Uterus (tissue), 3 donors: ENCODE measurements at regions not wholly inside any gene's neighbourhood (a gene's known extent, or its start where the extent isn't known, plus 50 kb on each side); places are given as distances from the start of the nearest gene placed in this dataset.

Source experiments
- DNase-seq, 2 donors: peaks; one replicate each; pipeline ENCODE4 v3.0.0-alpha.2; 2019 to 2020
- H3K27ac ChIP-seq, 2 donors: fragments of 200-600 bp; sonication (generic); 1 replicate in 1 of 2; 2 replicates in 1 of 2; pipeline ENCODE4 v1.5.1; 2016 to 2018
- H3K27me3 ChIP-seq, 2 donors: fragments of 200-600 bp; sonication (generic); one replicate each; pipeline ENCODE4 v1.5.1; 2018 to 2019; ENCODE audit warnings: control low read depth in 1 of 2
- H3K36me3 ChIP-seq, 2 donors: fragments of 200-600 bp; sonication (generic); one replicate each; pipeline ENCODE4 v1.5.1; 2019; ENCODE audit warnings: control low read depth in 1 of 2
- H3K4me1 ChIP-seq, 2 donors: fragments of 200-600 bp; sonication (generic); one replicate each; pipeline ENCODE4 v1.5.1; 2018 to 2019; ENCODE audit warnings: control low read depth in 1 of 2
- H3K4me3 ChIP-seq, 2 donors: fragments of 200-600 bp; sonication (generic); 1 replicate in 1 of 2; 2 replicates in 1 of 2; pipeline ENCODE4 v1.5.1; 2018 to 2019; ENCODE audit warnings: mild to moderate bottlenecking in 1 of 2
- H3K9me3 ChIP-seq, 2 donors: fragments of 200-600 bp; sonication (generic); one replicate each; pipeline ENCODE4 v1.5.1; 2019; ENCODE audit warnings: control low read depth in 1 of 2
- POLR2A ChIP-seq, 2 donors: fragments of 450-650 bp; IDR thresholded peaks; one replicate each; pipeline ENCODE4 v1.6.1; 2016; ENCODE audit warnings: antibody characterized with exemption in 2 of 2, mild to moderate bottlenecking in 1 of 2, moderate library complexity in 1 of 2
- intact Hi-C: fragments of 100-400 bp; cut with DNase I; formaldehyde crosslinking; loops from one replicate; pipeline ENCODE4 v1.15.1; 2023; ENCODE audit warnings: low total_unique reads
- TF ChIP-seq, protein P1 (sequence below), 4 experiments: fragments of 200-600 bp in 2 of 4; fragments of 450-650 bp in 2 of 4; sonication (generic) in 2 of 4; IDR thresholded peaks; one replicate each; pipeline ENCODE4 v1.5.1; 2016 to 2019; ENCODE audit warnings: antibody characterized with exemption in 4 of 4, mild to moderate bottlenecking in 2 of 4, moderate library complexity in 1 of 4
- donor health status: DM: yes; HTN: yes; CAD: no.

DNA sequence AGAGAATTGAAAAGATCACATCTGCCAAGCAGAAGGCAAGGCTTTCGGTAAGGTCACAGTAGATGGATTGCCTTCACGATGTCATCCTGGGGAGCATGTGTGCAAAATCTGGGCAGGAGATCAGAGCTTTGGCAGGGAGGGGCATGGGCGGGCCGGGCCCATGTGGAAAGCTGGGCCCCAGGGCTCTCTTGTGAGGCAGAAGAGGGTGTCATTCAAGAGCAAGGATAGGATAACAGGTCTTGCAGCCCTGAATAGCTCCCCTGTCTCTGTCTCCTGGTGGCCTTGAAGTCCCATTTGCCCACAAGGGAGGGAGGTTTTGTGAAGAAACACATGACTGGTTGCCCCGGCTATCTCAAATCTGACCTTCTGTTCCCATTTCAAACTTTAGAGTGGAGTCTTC lies 172.0 kb downstream of the OPA1 start:
- Histone ChIP-seq H3K4me3 (no peak overlapping the region), H3K36me3 (no peaks in the 10 kb centered on the region), H3K9me3 (no peaks in the 10 kb centered on the region), H3K27me3 (no peaks in the 10 kb centered on the region), H3K27ac (no peak overlapping the region), H3K4me1 (no peaks in the 10 kb centered on the region)
- intact Hi-C loops, result no loop called here
- DNase-seq, result no peak
- TF ChIP-seq, protein P1, sequence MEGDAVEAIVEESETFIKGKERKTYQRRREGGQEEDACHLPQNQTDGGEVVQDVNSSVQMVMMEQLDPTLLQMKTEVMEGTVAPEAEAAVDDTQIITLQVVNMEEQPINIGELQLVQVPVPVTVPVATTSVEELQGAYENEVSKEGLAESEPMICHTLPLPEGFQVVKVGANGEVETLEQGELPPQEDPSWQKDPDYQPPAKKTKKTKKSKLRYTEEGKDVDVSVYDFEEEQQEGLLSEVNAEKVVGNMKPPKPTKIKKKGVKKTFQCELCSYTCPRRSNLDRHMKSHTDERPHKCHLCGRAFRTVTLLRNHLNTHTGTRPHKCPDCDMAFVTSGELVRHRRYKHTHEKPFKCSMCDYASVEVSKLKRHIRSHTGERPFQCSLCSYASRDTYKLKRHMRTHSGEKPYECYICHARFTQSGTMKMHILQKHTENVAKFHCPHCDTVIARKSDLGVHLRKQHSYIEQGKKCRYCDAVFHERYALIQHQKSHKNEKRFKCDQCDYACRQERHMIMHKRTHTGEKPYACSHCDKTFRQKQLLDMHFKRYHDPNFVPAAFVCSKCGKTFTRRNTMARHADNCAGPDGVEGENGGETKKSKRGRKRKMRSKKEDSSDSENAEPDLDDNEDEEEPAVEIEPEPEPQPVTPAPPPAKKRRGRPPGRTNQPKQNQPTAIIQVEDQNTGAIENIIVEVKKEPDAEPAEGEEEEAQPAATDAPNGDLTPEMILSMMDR (IDR thresholded peaks at IDR 0.05), result no peak
- TF ChIP-seq POLR2A (IDR thresholded peaks at IDR 0.05), result no peak

DNA sequence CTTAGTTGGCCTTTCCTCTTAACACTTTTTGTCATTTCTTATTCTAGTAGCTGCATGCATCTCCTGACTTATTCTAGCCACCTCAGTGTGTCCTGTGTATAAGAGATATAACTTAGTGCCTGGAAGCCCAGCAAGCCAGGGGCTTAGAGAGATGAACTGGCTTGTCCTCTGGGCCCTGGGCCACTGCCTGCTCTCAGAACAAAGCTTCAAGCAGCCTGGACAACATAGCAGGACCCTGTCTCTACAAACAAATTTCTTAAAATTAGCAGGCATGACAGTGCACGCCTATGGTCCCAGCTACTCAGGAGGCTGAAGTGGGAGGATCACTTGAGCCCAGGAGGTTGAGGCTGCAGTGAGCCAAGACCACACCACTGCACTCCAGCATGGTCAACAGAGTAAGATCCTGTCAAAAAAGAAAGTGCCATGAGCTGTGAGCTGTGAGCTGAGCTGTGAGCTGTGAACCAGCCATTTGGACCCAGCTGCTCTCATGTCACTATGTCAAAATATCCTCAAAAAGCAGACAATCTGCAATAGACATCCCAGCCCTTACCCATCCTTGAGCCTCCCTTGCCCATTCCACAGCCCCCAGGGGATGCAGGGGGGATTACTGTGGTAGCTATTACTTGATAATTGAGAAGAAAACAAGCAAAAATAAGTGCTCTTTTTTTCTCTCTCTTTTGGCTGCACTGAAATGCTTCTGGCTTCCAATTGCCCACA lies 174.5 kb downstream of the OPA1 start:
- Histone ChIP-seq H3K27ac (no peak overlapping the region), H3K27me3 (no peaks in the 10 kb centered on the region), H3K9me3 (no peaks in the 10 kb centered on the region), H3K4me1 (no peaks in the 10 kb centered on the region), H3K36me3 (no peaks in the 10 kb centered on the region), H3K4me3 (no peak overlapping the region)
- intact Hi-C loops, result no loop called here
- no peak for TF ChIP-seq POLR2A (IDR thresholded peaks at IDR 0.05)
- TF ChIP-seq, protein P1 (IDR thresholded peaks at IDR 0.05), result no peak
- no peak for DNase-seq

DNA sequence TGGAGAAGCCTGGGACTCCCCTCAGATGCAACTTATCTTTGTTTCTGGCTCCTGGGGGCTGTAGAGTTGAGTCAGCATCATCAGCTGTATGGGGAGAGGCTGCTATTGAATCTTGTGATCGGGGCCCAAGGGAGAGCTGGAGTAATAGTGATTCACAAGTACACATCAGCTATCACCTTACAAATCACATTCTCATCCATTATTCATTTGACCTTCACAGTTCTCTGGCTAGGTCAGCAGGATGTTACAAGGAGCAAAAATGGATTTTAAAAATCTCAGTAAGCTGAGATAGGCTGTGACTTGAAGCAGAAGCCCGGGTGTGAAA lies 175.0 kb downstream of the OPA1 start:
- no peak for TF ChIP-seq POLR2A (IDR thresholded peaks at IDR 0.05)
- TF ChIP-seq, protein P1 (IDR thresholded peaks at IDR 0.05), result no peak
- no peaks in the 10 kb centered on the region for H3K9me3 ChIP-seq

DNA sequence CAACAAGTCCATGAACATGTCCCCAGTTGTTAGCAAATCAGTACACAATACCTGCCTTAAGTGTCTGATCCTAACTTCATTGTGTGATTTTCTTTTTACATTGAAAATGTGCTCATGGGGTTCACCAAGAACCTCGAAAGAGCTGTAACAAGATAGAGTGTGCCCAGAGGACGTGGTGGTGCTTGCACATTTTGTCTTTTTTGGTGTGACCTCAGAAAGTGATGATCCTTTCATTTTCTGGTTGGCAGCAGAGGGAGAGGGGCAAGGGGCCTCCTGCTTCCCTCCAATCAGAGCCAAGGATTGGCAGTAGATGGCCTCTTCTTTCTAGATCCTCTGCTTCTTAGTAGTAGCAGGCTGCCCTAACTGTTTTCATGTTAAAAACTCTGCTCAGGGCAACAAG lies 176.4 kb downstream of the OPA1 start:
- intact Hi-C loops, result no loop called here
- H3K27ac ChIP-seq, result no peak overlapping the region
- no peaks in the 10 kb centered on the region for H3K36me3 ChIP-seq
- no peaks in the 10 kb centered on the region for H3K4me1 ChIP-seq
- H3K9me3 ChIP-seq, result no peaks in the 10 kb centered on the region
- TF ChIP-seq POLR2A (IDR thresholded peaks at IDR 0.05), result no peak
- TF ChIP-seq, protein P1 (IDR thresholded peaks at IDR 0.05), result no peak
- no peak for DNase-seq
- no peak overlapping the region for H3K4me3 ChIP-seq
- H3K27me3 ChIP-seq, result no peaks in the 10 kb centered on the region

More for the DNA sequence above, 175.0 kb downstream of the OPA1 start:
- intact Hi-C loops, result no loop called here
- no peak for DNase-seq
- Histone ChIP-seq H3K27me3 (no peaks in the 10 kb centered on the region), H3K4me1 (no peaks in the 10 kb centered on the region), H3K4me3 (no peak overlapping the region), H3K36me3 (no peaks in the 10 kb centered on the region), H3K27ac (no peak overlapping the region)

DNA sequence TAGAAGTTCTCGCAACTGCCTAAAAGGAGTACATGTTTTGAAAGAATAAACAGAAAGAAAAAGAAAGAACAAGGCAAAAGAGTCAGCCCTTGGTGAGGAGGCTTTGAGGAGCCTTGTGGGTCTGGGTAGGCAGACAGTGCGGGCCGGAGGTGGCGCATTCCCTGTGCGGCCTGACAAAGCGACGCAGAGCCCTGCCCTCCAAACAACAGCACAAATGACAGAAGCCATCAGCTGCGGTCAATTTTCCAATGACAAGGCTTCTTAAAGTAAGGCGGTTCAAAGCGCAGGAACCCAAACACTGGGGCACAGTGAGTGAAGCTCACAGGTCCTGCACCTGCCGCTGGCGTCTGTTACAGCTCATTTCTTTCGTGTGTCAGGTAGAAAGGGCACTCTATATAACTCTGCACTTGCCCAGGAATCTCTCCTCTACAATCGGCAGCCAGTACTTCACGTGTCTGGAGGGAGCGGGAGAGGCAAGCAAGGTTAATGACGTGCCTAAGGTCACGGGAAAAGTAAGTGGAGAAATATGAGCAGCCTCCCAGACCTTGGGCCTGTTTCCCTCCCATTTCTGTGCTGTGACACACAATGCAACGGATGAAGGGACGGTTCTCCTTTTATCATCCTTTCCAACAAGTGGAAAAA lies 178.1 kb downstream of the OPA1 start:
- Histone ChIP-seq H3K27ac (no peak overlapping the region), H3K4me3 (no peak overlapping the region), H3K4me1 (no peaks in the 10 kb centered on the region), H3K27me3 (no peaks in the 10 kb centered on the region), H3K36me3 (no peaks in the 10 kb centered on the region), H3K9me3 (no peaks in the 10 kb centered on the region)
- intact Hi-C loops, result no loop called here
- TF ChIP-seq POLR2A (IDR thresholded peaks at IDR 0.05), result no peak
- TF ChIP-seq, protein P1 (IDR thresholded peaks at IDR 0.05), result no peak
- no peak for DNase-seq
